Right renal cortex interstitium (tissue), 3 donors: ENCODE measurements at regions not wholly inside any gene's neighbourhood (a gene's known extent, or its start where the extent isn't known, plus 50 kb on each side); places are given as distances from the start of the nearest gene placed in this dataset.
"Not testable (repeated sequence)": the region's sequence is repeated elsewhere in the genome, so short reads cannot be mapped to it uniquely, and the experiment has no call there.

Source experiments
- DNase-seq, 3 donors: peaks; one replicate each; pipeline ENCODE4 v3.0.0-alpha.2; 2013; ENCODE audit warnings: low read depth in 3 of 3, low spot score in 2 of 3

DNA sequence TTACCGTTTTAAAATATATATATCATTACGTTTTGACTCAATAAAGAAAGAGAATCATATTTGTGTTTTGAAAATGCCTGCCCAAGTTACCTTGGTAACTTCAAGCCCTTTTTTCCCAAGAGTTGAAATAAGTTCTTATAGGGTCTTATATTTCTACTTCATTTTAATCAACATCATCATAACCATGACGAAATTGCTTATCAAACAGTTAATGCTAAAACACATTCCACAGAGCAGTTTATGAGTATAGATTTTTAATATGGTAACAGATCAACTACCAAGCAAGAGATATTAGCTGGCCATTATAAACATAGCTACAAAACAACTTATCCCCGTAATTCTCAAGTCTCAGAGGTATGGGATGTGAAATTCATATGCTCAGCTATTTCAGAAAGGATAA, 197.9 kb upstream of the LRRTM4 start:
- DNase-seq = no peak

DNA sequence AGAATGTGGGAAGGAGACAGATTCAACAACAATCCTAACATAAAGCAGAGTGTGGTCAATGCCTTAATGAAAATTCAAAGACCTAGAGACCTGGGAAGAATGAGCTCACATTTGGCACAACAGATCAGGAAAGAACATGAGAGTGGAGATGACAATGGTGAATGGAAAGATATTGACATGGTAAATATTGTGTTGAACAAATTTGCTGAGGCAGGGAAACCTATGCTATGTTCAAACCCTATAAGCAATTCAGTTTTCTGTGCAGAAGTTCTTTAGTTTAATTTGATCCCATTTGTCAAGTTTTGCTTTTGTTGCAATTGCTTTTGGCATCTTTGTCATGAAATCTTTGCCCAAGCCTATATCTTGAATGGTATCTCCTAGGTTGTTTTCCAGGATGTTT, 199.4 kb upstream of the LRRTM4 start:
- DNase-seq = no peak

DNA sequence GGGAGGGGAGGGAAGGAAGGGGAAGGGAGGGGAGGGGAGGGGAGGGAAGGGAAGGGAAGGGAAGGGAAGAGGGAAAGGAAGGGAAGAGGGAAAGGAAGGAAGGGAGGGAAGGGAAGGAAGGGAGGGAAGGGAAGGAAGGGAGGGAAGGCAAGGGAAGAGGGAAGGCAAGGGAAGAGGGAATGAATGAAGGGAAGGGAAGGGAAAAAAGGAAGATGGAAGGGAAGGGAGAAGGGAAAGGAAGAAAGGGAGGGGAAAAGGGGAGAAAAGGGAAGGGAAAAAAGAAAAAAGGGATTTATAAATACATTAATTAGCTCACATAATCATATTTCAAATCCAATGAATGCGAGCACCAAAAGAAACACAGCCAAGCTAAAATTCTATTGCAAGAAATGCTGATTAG, 202.9 kb upstream of the LRRTM4 start:
- DNase-seq = no peak

GRCh38 chr2:77734662-77735340, 212.6 kb upstream of the LRRTM4 start:
- not testable (repeated sequence) for DNase-seq

- no peak for DNase-seq
These were observed 215.1 kb upstream of the LRRTM4 start for GRCh38 chr2:77737236-77737635.

- no peak for DNase-seq
These were observed 224.6 kb upstream of the LRRTM4 start for GRCh38 chr2:77746780-77747179.

- DNase-seq = not testable (repeated sequence)
These were observed 231.7 kb upstream of the LRRTM4 start for GRCh38 chr2:77753710-77754345.

DNA sequence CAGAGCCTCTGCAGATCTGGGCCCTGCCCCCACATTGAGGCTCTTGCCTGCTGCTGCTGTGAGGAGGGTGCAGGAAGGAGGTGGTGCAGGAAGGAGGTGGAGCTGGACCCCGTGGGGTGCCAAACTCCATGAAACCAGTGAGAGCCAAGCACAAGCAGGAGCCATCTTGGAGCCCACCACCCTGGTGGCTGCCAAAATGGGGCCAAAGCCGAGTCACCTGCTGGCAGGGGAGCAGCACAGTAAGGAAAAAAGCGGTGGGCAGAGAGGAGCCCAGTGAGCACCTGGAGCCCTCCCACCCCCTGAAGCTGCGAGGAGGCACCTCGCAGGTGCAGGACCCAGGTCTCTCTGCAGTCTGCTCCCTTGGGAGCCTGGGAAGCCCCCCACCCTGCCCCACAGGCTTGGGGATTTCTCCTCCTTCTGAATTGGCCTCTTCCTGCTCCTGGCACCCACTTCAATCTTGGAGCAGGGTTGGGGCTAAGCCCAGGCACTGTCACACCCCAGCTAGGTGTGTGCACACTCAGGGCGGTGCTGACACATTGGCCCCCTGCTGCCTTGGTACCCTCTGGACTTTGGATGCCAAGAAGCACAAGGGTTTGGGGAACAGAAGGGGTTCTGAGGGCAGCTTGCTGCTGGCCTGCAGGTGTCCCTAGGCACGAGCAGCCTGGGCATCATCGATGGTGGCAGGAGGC, 245.4 kb upstream of the LRRTM4 start:
- no peak for DNase-seq

- DNase-seq = no peak
These were observed 246.3 kb upstream of the LRRTM4 start for GRCh38 chr2:77768508-77768907.

DNA sequence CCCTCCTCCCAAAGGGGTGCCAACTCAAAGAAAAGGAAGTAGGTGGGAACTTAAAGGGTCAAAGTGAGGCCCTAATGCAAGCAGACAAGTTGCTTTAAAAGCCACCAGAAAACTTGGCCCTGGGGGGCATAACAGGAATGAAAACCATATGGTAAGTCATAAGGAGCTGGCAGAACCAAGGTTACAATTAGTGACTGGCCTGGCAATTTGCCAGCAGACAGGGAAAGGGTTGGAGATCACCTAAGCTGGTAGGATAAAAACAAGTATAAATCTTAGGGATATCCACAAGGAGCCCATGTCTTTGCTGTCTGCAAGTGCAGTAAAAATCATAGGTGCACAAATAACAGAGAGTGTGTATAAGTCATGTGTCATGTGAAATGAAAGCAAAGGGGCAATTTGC, 256.7 kb upstream of the LRRTM4 start:
- DNase-seq = no peak

DNA sequence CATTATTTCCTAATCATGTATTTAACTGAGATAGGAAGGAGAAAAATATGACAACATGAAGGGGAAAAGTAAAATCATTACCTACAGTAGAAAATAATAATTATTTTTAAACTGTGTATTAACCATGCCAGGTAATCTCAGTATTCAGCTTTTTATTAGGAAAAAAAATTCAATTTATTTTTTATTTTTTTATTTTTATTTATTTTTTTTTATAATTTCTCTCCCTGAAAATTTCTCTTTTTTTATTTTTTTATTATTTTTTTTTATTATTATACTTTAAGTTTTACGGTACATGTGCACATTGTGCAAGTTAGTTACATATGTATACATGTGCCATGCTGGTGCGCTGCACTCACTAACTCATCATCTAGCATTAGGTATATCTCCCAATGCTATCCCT, 271.3 kb upstream of the LRRTM4 start:
- not testable (repeated sequence) for DNase-seq

DNA sequence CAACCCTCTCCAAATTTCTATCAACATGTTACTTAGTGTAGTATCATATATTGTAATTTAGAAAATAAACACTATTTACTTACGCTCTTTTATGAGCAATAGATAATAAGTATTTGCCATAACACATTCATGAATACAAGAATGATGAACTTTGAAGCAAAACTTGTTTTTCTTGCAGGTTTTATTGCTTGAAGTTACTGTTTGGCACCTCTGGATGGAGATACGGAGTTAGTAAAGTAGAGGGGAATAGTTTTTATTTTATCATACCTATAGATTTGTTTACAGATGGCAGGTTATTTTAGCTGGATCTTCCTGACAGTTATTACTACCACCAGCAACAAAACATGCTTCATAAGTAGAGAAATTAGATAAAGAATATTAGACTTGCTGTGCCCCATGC, 274.2 kb upstream of the LRRTM4 start:
- DNase-seq = no peak

GRCh38 chr2:77797088-77797487, 274.9 kb upstream of the LRRTM4 start:
- DNase-seq = no peak

- DNase-seq = no peak
These were observed 278.2 kb upstream of the LRRTM4 start for GRCh38 chr2:77800410-77800809.

- DNase-seq = no peak
These were observed 285.5 kb upstream of the LRRTM4 start for GRCh38 chr2:77807531-77808215.

GRCh38 chr2:77808599-77808998, 286.4 kb upstream of the LRRTM4 start:
- DNase-seq = no peak

GRCh38 chr2:77813599-77813998, 291.4 kb upstream of the LRRTM4 start:
- no peak for DNase-seq

- no peak for DNase-seq
These were observed 294.4 kb upstream of the LRRTM4 start for GRCh38 chr2:77816618-77817017.

- DNase-seq = no peak
These were observed 296.0 kb upstream of the LRRTM4 start for GRCh38 chr2:77818186-77818585.

DNA sequence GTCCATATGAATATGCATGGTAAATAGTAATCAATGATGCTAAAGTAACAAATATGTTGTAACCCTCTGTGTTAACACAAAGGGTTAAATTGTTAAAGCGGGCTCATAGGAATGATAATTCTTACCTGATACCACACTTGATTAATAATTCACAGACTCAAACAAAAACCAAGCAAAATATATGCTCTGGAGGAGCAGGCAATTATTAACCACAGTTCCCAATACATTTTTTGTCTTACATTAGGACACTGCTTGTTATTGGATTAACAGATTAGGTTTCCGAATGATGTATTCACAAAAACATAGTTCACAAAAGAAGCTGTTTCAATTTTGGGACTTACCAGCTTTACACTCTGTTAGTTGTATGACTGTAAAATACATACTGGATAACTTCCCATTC, 300.9 kb upstream of the LRRTM4 start:
- no peak for DNase-seq

GRCh38 chr2:77831060-77831459, 308.9 kb upstream of the LRRTM4 start:
- DNase-seq = no peak

- DNase-seq = no peak
These were observed 309.3 kb upstream of the LRRTM4 start for GRCh38 chr2:77831471-77831870.
